Loucy (cell line): ENCODE measurements at regions not wholly inside any gene's neighbourhood (a gene's known extent, or its start where the extent isn't known, plus 50 kb on each side); places are given as distances from the start of the nearest gene placed in this dataset.

Source experiments
- H2AFZ ChIP-seq: fragments of 200-600 bp; sonication (generic); 2 replicates; pipeline ENCODE4 v1.6.0; 2016; ENCODE audit warnings: antibody characterized with exemption, mild to moderate bottlenecking, low read length, moderate library complexity
- H3F3A ChIP-seq: fragments of 200-600 bp; 2 replicates; pipeline ENCODE4 v1.6.0; 2016; ENCODE audit warnings: antibody characterized with exemption, low read depth, mild to moderate bottlenecking
- H3K27me3 ChIP-seq: fragments of 200-600 bp; sonication (generic); 2 replicates; pipeline ENCODE4 v1.6.1; 2014; ENCODE audit warnings: low read length, mild to moderate bottlenecking; ENCODE audit not compliant: insufficient read depth, poor library complexity, severe bottlenecking
- H3K36me3 ChIP-seq: fragments of 200-600 bp; sonication (generic); 2 replicates; pipeline ENCODE4 v1.6.1; 2016; ENCODE audit warnings: low read length; ENCODE audit not compliant: insufficient read depth
- H3K4me1 ChIP-seq: fragments of 200-600 bp; sonication (generic); 2 replicates; pipeline ENCODE4 v1.5.1; 2014; ENCODE audit warnings: low read length, mild to moderate bottlenecking; ENCODE audit not compliant: insufficient read depth, poor library complexity, severe bottlenecking
- H3K4me2 ChIP-seq: fragments of 200-600 bp; sonication (generic); 2 replicates; pipeline ENCODE4 v1.6.0; 2014; ENCODE audit warnings: antibody characterized with exemption, low read length, low read depth, mild to moderate bottlenecking; ENCODE audit not compliant: poor library complexity, severe bottlenecking
- H3K4me3 ChIP-seq: fragments of 200-600 bp; sonication (generic); 2 replicates; pipeline ENCODE4 v1.5.1; 2014; ENCODE audit warnings: low read length, mild to moderate bottlenecking, mixed read lengths; ENCODE audit not compliant: poor library complexity, severe bottlenecking
- H3K79me2 ChIP-seq: fragments of 200-600 bp; sonication (generic); 2 replicates; pipeline ENCODE4 v1.6.1; 2014; ENCODE audit warnings: low read length; ENCODE audit not compliant: insufficient read depth
- H3K9ac ChIP-seq: fragments of 200-600 bp; sonication (generic); 2 replicates; pipeline ENCODE4 v1.6.0; 2014; ENCODE audit warnings: mild to moderate bottlenecking, low read depth, low read length, moderate library complexity; ENCODE audit not compliant: poor library complexity, severe bottlenecking
- H3K9me2 ChIP-seq: fragments of 200-600 bp; sonication (generic); replicated peaks from 2 replicates; pipeline ENCODE4 v1.6.1; 2016; ENCODE audit warnings: low read depth, low read length, mixed read lengths
- H3K9me3 ChIP-seq: fragments of 200-600 bp; sonication (generic); 2 replicates; pipeline ENCODE4 v1.6.1; 2014; ENCODE audit warnings: mild to moderate bottlenecking, antibody characterized with exemption, low read length, low read depth; ENCODE audit not compliant: insufficient read depth
- H4K20me1 ChIP-seq: fragments of 200-600 bp; sonication (generic); 2 replicates; pipeline ENCODE4 v1.6.0; 2014; ENCODE audit warnings: antibody characterized with exemption, low read length, mild to moderate bottlenecking; ENCODE audit not compliant: insufficient read depth, poor library complexity, severe bottlenecking
- EZH2phosphoT487 ChIP-seq: fragments of 200-600 bp; IDR thresholded peaks from 2 replicates; pipeline ENCODE4 v1.6.1; 2018; ENCODE audit warnings: antibody characterized with exemption, mild to moderate bottlenecking, moderate library complexity, borderline replicate concordance
- TF ChIP-seq, protein P1 (sequence below): fragments of 200-600 bp; sonication (generic); conservative IDR thresholded peaks from 2 replicates; pipeline ENCODE4 v1.5.1; 2014; ENCODE audit warnings: mild to moderate bottlenecking, antibody characterized with exemption, low read length

GRCh38 chr4:180565856-180566431, 1677.3 kb upstream of the TENM3 start:
- no peaks in the 10 kb centered on the region for H3K9me2 ChIP-seq
- H3K9me3 ChIP-seq, result no peaks in the 10 kb centered on the region
- no peak overlapping the region for H2AFZ ChIP-seq
- no peak overlapping the region for H3K4me3 ChIP-seq
- H3K9ac ChIP-seq, result no peak overlapping the region
- no peaks in the 10 kb centered on the region for H3K79me2 ChIP-seq
- H3F3A ChIP-seq, result no peaks in the 10 kb centered on the region
- TF ChIP-seq, protein P1, sequence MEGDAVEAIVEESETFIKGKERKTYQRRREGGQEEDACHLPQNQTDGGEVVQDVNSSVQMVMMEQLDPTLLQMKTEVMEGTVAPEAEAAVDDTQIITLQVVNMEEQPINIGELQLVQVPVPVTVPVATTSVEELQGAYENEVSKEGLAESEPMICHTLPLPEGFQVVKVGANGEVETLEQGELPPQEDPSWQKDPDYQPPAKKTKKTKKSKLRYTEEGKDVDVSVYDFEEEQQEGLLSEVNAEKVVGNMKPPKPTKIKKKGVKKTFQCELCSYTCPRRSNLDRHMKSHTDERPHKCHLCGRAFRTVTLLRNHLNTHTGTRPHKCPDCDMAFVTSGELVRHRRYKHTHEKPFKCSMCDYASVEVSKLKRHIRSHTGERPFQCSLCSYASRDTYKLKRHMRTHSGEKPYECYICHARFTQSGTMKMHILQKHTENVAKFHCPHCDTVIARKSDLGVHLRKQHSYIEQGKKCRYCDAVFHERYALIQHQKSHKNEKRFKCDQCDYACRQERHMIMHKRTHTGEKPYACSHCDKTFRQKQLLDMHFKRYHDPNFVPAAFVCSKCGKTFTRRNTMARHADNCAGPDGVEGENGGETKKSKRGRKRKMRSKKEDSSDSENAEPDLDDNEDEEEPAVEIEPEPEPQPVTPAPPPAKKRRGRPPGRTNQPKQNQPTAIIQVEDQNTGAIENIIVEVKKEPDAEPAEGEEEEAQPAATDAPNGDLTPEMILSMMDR, result no peak
- TF ChIP-seq EZH2phosphoT487, result no peak
- no peaks in the 10 kb centered on the region for H3K36me3 ChIP-seq
- no peaks in the 10 kb centered on the region for H4K20me1 ChIP-seq
- no peak overlapping the region for H3K4me2 ChIP-seq
- H3K27me3 ChIP-seq, result no peaks in the 10 kb centered on the region
- H3K4me1 ChIP-seq, result no peaks in the 10 kb centered on the region

- no peaks in the 10 kb centered on the region for H3K4me1 ChIP-seq
- H3K9me3 ChIP-seq, result no peaks in the 10 kb centered on the region
- no peaks in the 10 kb centered on the region for H3F3A ChIP-seq
- H3K4me3 ChIP-seq, result no peak overlapping the region
- H3K36me3 ChIP-seq, result no peaks in the 10 kb centered on the region
- H3K27me3 ChIP-seq, result no peaks in the 10 kb centered on the region
- TF ChIP-seq, protein P1, result no peak
- no peak for TF ChIP-seq EZH2phosphoT487
- H3K79me2 ChIP-seq, result no peaks in the 10 kb centered on the region
- H3K9ac ChIP-seq, result no peak overlapping the region
- H3K4me2 ChIP-seq, result no peak overlapping the region
- H3K9me2 ChIP-seq, result no peaks in the 10 kb centered on the region
- H2AFZ ChIP-seq, result no peak overlapping the region
- no peaks in the 10 kb centered on the region for H4K20me1 ChIP-seq
Measured at GRCh38 chr4:180566492-180566891, 1676.7 kb upstream of the TENM3 start.

DNA sequence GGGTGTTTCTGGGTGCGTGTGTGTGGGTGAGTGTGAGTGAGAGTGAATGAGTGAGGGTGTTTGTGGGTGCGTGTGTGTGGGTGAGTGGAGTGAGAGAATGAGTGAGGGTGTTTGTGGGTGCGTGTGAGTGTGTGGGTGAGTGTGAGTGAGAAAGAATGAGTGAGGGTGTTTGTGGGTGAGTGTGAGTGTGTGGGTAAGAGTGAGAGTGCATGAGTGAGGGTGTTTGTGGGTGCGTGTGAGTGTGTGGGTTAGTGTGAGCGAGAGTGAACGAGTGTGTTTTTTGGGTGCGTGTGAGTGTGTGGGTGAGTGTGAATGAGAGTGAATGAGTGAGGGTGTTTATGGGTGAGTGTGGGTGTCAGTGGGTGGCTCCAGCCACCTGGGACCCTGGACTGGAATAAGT, 1676.1 kb upstream of the TENM3 start:
- no peak overlapping the region for H3K9ac ChIP-seq
- H4K20me1 ChIP-seq, result no peaks in the 10 kb centered on the region
- no peaks in the 10 kb centered on the region for H3K79me2 ChIP-seq
- H3F3A ChIP-seq, result no peaks in the 10 kb centered on the region
- H2AFZ ChIP-seq, result no peak overlapping the region
- no peaks in the 10 kb centered on the region for H3K27me3 ChIP-seq
- H3K9me2 ChIP-seq, result no peaks in the 10 kb centered on the region
- no peaks in the 10 kb centered on the region for H3K36me3 ChIP-seq
- H3K4me1 ChIP-seq, result no peaks in the 10 kb centered on the region
- H3K4me2 ChIP-seq, result no peak overlapping the region
- TF ChIP-seq, protein P1, result no peak
- TF ChIP-seq EZH2phosphoT487, result no peak
- H3K4me3 ChIP-seq, result no peak overlapping the region
- H3K9me3 ChIP-seq, result no peaks in the 10 kb centered on the region
